Superior temporal gyrus (tissue), 1 donor: ENCODE measurements at regions not wholly inside any gene's neighbourhood (a gene's known extent, or its start where the extent isn't known, plus 50 kb on each side); places are given as distances from the start of the nearest gene placed in this dataset.

Experiments used
- DNase-seq: peaks from one replicate; pipeline ENCODE4 v3.0.0-alpha.2; 2016; ENCODE audit errors: extremely low spot score

- DNase-seq = no peak
These were observed 106.6 kb upstream of the IRX6 start for GRCh38 chr16:55217392-55217791.

DNA sequence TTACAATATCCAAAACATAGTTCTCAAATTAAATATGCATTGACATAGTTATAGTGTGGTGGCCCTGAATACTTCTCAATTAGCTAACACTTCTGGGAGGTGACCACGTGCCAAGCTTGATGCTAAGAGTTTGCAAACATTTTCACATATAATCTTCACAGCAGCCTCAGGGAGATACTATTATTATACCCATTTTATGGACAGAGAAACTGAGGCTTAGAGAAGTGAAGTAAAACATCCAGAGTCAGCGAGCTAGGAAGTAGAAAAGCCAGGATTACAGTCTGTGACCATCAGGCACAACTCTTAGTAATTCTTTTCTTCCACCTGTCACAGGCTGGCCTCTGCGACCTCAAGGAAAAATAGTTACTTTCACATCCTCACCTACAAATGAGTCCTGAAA is 102.2 kb upstream of the IRX6 start:
- DNase-seq = no peak

GRCh38 chr16:55222486-55222885 is 101.5 kb upstream of the IRX6 start:
- no peak for DNase-seq

GRCh38 chr16:55225972-55226542 is 97.9 kb upstream of the IRX6 start:
- DNase-seq = no peak

DNA sequence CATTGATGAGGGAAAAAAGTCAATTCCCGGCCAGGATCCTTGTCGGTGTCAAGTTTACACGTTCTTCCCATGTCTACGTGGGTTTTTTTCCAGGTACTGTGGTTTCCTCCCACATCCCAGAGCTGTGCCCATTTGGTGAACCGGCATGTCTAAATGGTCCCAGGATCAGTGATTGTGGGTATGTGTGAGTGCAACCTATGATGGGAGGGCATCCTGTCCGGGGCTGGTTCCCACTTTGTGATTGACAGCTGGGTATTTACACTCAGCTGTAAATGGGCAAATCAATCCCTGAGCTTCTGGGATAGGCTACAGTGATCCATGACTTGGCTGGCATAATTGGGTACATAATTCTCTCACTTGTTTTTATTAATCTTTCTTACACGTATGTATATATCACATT is 91.2 kb upstream of the IRX6 start:
- no peak for DNase-seq

DNA sequence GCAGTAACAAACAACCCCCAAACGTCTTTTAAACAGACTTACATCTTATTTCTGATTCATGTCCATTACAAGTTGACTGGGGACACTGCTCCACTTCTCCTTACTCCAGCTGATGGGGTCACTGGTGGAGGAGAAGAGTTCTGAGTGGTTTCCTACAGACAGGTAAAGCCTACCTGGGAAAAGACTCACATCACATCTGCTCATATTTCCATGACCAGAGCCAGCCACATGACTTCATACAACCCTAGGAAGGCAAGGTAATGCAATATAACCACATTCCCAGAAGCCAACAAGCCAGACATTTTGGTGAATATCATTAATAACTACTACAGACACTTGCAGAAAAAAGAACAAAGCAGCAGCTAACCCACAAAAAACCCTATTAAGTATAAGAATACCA is 90.5 kb upstream of the IRX6 start:
- no peak for DNase-seq

- DNase-seq = no peak
These were observed 87.3 kb upstream of the IRX6 start for GRCh38 chr16:55236655-55237054.

- no peak for DNase-seq
These were observed 84.3 kb upstream of the IRX6 start for GRCh38 chr16:55239723-55240122.

DNA sequence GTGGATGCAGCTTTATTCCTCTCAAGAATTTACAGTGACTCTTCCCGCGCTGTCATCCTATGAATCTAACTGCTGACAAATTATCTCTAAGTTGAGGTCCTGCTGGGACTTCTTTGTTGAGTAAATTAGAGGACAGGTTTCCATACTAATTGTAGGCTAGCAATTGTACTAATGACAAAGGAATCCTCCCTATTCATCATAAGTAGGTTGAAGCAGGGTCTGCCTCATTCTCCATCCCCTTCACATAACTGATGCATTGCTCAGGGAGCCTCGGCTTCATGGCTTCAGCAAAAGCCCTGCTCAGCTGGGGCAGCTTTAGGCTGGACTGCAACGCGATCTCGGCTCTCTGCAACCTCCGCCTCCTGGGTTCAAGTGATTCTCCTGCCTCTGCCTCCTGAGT is 83.1 kb upstream of the IRX6 start:
- DNase-seq = no peak

DNA sequence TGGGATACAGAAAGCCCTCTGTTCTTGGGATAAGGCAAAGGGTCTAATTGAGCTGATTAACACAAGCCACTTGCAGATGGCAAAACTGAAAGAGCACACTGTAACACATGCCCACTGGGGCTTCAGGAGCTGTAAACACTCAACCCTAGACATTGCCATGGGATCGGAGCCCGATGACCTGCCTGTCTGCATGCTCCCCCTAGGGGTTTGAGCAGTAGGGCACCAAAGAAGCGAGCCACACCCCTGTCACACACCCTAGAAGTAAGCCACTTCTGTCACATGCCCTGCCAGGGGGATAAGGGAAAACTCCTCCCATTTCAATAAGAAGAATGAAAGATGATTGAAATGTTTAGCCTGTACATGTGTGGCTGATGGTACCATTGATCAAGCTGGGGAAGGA is 81.3 kb upstream of the IRX6 start:
- DNase-seq = no peak

DNA sequence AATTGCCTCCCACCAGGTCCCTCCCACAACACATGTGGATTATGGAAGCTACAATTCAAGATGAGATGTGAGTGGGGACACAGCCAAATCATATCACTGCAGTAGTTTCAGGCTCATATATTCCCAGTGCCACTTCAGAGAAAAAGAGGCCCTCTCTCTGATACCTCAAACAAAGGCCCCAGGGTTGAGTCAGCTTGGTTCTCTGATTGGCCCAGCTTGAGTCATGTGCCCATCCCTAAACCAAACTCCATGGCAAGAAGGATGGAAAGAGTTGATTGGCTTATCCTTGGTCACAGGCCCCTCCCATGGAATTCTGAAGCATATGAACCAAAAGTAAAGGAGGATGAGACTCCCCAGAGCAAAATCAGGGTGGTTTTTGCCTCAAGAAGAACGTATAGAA is 75.9 kb upstream of the IRX6 start:
- no peak for DNase-seq

- DNase-seq = no peak
These were observed 75.5 kb upstream of the IRX6 start for GRCh38 chr16:55248494-55248893.

DNA sequence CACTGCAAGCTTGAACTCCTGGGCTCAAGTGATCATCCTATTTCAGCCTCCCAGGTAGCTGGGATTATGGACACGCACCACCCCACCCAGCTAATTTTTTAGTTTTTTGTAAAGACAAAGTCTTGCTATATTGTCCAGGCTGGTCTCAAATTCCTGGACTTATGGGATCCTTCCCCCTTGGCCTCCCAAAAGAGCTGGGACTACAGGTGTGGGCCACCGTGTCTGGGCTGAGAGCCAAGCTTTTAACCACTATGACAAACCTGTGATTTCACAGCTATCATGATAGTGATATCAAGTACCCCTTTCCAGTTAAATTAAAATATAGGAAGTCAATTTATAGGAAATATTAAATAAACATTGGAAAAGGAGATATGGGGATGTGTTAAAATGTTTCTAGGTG is 74.6 kb upstream of the IRX6 start:
- no peak for DNase-seq

GRCh38 chr16:55249936-55250335 is 74.1 kb upstream of the IRX6 start:
- no peak for DNase-seq

GRCh38 chr16:55250701-55251100 is 73.3 kb upstream of the IRX6 start:
- no peak for DNase-seq

- no peak for DNase-seq
These were observed 72.9 kb upstream of the IRX6 start for GRCh38 chr16:55251151-55251550.

GRCh38 chr16:55252577-55252976 is 71.4 kb upstream of the IRX6 start:
- no peak for DNase-seq

GRCh38 chr16:55253987-55254386 is 70.0 kb upstream of the IRX6 start:
- no peak for DNase-seq

- DNase-seq = no peak
These were observed 68.2 kb upstream of the IRX6 start for GRCh38 chr16:55255733-55256282.

GRCh38 chr16:55256412-55257016 is 67.5 kb upstream of the IRX6 start:
- no peak for DNase-seq

DNA sequence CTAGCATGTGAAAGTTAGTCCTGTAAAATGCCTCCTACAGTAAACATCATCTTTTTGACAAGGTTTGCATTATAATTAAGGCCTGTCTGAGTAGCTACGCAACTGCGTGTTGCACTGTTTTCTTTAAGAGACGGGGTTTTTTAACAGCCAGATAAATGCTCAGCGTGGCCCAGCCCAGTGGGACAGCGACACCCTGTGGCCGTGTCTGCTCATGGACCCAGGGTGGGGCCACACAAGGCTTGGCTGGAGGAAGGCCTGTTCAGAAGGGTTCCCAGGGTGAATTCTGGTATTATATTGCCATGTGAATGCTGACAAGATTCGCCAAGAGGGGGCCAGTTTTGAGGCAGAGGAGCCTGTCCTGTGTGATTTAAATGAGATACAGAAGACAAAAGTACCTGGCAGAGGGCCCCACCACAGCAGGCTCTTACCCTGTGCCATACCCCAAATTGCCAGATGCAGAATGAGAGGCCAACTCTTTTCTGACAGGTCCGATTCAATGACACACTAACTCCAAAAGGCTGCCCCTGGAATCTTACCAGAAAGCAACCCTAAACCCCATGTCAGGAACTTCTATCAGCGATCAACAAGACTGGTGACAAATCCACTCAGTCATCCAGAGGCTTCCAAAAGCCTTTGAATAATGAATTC is 65.9 kb upstream of the IRX6 start:
- no peak for DNase-seq

DNA sequence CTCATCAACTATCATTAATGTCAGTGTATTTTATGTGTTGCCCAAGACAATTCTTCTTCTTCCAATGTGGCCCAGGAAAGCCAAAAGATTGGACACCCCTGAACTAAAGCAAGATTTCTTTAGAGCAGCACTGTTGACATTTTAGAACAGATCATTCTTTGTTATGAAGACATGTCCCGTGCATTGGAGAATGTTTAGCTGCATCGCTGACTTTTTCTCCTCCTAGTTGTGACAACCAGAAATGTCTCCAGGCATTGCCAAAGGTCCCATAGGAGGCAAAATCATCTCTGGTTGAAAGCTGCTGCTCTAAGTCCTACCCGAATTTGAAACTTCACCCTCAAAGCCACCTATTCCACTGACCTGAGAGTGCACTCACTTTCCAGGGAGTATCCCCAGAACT is 62.7 kb upstream of the IRX6 start:
- no peak for DNase-seq
